Skeletal muscle cell (primary cell): ENCODE measurements at regions not wholly inside any gene's neighbourhood (a gene's known extent, or its start where the extent isn't known, plus 50 kb on each side); places are given as distances from the start of the nearest gene placed in this dataset.

Experiments used
- DNase-seq: peaks from one replicate; pipeline ENCODE4 v3.0.0-alpha.2; 2010; ENCODE audit warnings: low read depth
- H3K4me3 ChIP-seq: 2 replicates; pipeline ENCODE4 v1.5.1; 2011; ENCODE audit warnings: low read depth, mild to moderate bottlenecking, control low read depth, low read length, moderate library complexity

- no peak for DNase-seq
- H3K4me3 ChIP-seq = no peak overlapping the region
Observed at GRCh38 chr2:10252661-10253060, 50.0 kb upstream of the HPCAL1 start.
